Muscle of leg (tissue), 3 donors: ENCODE measurements at regions not wholly inside any gene's neighbourhood (a gene's known extent, or its start where the extent isn't known, plus 50 kb on each side); places are given as distances from the start of the nearest gene placed in this dataset.

Source experiments
- DNase-seq: peaks from one replicate; pipeline ENCODE4 v3.0.0; 2013
- H3K27ac ChIP-seq: one replicate; pipeline ENCODE4 v1.5.1; 2013; ENCODE audit warnings: mild to moderate bottlenecking, low read length, control low read depth
- H3K27me3 ChIP-seq: one replicate; pipeline ENCODE4 v1.6.1; 2013; ENCODE audit warnings: low read length; ENCODE audit not compliant: control insufficient read depth, insufficient read depth
- H3K36me3 ChIP-seq: one replicate; pipeline ENCODE4 v1.6.1; 2013; ENCODE audit warnings: low read length; ENCODE audit not compliant: control insufficient read depth, insufficient read depth
- H3K4me1 ChIP-seq: one replicate; pipeline ENCODE4 v1.6.1; 2013; ENCODE audit warnings: low read length; ENCODE audit not compliant: control insufficient read depth, insufficient read depth
- H3K4me3 ChIP-seq: one replicate; pipeline ENCODE4 v1.5.1; 2013; ENCODE audit warnings: low read length, control low read depth
- H3K9me3 ChIP-seq: replicated peaks from 2 replicates; pipeline ENCODE4 v1.6.1; 2013; ENCODE audit warnings: low read depth, low read length; ENCODE audit not compliant: control insufficient read depth
- WGBS: methylation state at CpG from one replicate; pipeline ENCODE4 v1.1.5; 2013; ENCODE audit warnings: missing lambda C conversion rate; ENCODE audit not compliant: insufficient coverage; 5-methylcytosine and 5-hydroxymethylcytosine counted together

- Histone ChIP-seq H3K36me3 (no peaks in the 10 kb centered on the region), H3K4me1 (no peaks in the 10 kb centered on the region), H3K9me3 (no peaks in the 10 kb centered on the region), H3K4me3 (no peak overlapping the region), H3K27me3 (no peaks in the 10 kb centered on the region), H3K27ac (no peak overlapping the region)
- WGBS = 71% methylated on average over 1 of the region's 1 CpG
- DNase-seq = no peak
These were observed 126.4 kb upstream of the C1orf21 start for GRCh38 chr1:184260382-184260781.

DNA sequence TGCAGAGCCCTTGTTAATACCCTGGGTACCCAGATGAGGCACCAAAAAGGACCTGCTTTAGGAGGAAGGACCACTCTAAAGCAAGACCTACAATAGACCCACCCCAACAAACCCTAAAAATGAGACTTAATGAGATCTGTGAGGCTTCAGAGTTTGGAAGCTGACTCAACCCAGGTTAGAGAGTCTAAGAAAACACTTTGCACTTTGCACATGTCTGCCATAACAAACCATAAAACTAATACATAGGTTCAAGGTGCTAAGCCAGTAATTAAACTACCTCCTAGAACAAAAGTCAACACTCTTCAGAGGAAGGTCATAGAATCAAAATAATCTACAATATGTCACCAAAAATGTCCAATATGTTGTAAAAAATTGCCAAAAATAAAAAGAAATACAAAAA lies 124.7 kb upstream of the C1orf21 start:
- H3K27me3 ChIP-seq = no peaks in the 10 kb centered on the region
- no peak overlapping the region for H3K4me3 ChIP-seq
- DNase-seq = no peak
- H3K9me3 ChIP-seq = no peaks in the 10 kb centered on the region
- H3K4me1 ChIP-seq = no peaks in the 10 kb centered on the region
- no peaks in the 10 kb centered on the region for H3K36me3 ChIP-seq
- H3K27ac ChIP-seq = no peak overlapping the region

DNA sequence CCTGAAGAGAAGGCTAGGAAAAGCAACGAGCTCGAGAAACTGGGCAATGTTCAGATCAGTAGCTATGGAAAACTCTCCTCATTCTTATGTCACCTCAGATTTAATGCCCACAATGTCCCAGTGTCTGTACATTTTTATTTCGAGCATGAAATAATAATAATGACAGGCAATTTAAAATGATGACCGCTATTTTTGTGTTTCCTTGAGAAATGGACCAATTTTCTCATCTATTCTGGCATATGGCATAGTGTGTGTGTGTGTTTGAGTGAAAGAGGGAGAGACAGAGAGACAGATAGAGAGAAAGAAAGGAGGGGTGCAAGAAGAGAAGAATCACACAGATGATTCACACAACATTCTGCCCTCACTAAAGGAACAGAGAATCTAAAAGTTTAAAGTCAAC lies 119.1 kb upstream of the C1orf21 start:
- DNase-seq = no peak
- Histone ChIP-seq H3K9me3 (no peaks in the 10 kb centered on the region), H3K4me3 (no peak overlapping the region), H3K27me3 (no peaks in the 10 kb centered on the region), H3K4me1 (no peaks in the 10 kb centered on the region), H3K36me3 (no peaks in the 10 kb centered on the region), H3K27ac (no peak overlapping the region)
- WGBS = no CpG with 5 or more reads among the region's 4 CpGs

DNA sequence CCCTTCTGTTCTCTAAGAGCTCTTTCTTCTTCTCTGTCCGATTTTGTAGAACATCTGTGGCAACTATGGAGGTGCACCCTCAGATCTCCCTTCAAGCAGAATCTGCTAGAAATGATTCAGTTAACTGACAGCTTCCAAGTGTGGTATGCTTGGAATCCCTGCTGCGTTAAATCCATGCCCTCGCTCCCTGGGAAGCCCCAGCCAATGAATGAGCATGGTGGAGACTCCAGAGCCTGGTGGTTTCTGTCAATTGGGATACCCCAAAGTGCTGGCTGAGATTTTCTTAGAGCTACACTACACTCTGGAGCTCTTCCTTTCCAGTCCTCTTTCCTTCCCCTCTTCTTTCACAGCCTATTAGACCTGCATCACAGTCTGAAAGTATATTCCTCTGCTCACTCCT lies 116.3 kb upstream of the C1orf21 start:
- no peak for DNase-seq
- H3K27ac ChIP-seq = no peak overlapping the region
- H3K4me1 ChIP-seq = no peaks in the 10 kb centered on the region
- H3K4me3 ChIP-seq = no peak overlapping the region
- no peaks in the 10 kb centered on the region for H3K36me3 ChIP-seq
- WGBS = 35% methylated on average over 2 of the region's 3 CpGs
- no peaks in the 10 kb centered on the region for H3K27me3 ChIP-seq
- no peaks in the 10 kb centered on the region for H3K9me3 ChIP-seq

GRCh38 chr1:184272175-184272866 lies 114.5 kb upstream of the C1orf21 start:
- no peaks in the 10 kb centered on the region for H3K9me3 ChIP-seq
- no peaks in the 10 kb centered on the region for H3K36me3 ChIP-seq
- no peak overlapping the region for H3K27ac ChIP-seq
- no peaks in the 10 kb centered on the region for H3K4me1 ChIP-seq
- no peak for DNase-seq
- H3K27me3 ChIP-seq = no peaks in the 10 kb centered on the region
- no peak overlapping the region for H3K4me3 ChIP-seq
- no CpG with 5 or more reads among the region's 5 CpGs for WGBS

GRCh38 chr1:184276416-184276815 lies 110.4 kb upstream of the C1orf21 start:
- H3K4me3 ChIP-seq = no peak overlapping the region
- no CpG with 5 or more reads among the region's 3 CpGs for WGBS
- no peaks in the 10 kb centered on the region for H3K27me3 ChIP-seq
- H3K4me1 ChIP-seq = no peaks in the 10 kb centered on the region
- no peaks in the 10 kb centered on the region for H3K36me3 ChIP-seq
- DNase-seq = no peak
- H3K9me3 ChIP-seq = no peaks in the 10 kb centered on the region
- H3K27ac ChIP-seq = no peak overlapping the region

- no peak for DNase-seq
- H3K4me3 ChIP-seq = no peak overlapping the region
- 100% methylated on average over 3 of the region's 7 CpGs for WGBS
- H3K4me1 ChIP-seq = peaks cover 3% of the 10 kb centered on the region
- H3K27me3 ChIP-seq = no peaks in the 10 kb centered on the region
- no peaks in the 10 kb centered on the region for H3K9me3 ChIP-seq
- H3K27ac ChIP-seq = no peak overlapping the region
- H3K36me3 ChIP-seq = no peaks in the 10 kb centered on the region
These were observed 106.8 kb upstream of the C1orf21 start for GRCh38 chr1:184279911-184280458.

GRCh38 chr1:184283999-184284398 lies 102.8 kb upstream of the C1orf21 start:
- peak; percentile 23 for DNase-seq
- no peak overlapping the region for H3K27ac ChIP-seq
- no peaks in the 10 kb centered on the region for H3K36me3 ChIP-seq
- WGBS = no CpG with 5 or more reads among the region's 1 CpG
- H3K4me3 ChIP-seq = no peak overlapping the region
- H3K4me1 ChIP-seq = peaks cover 3% of the 10 kb centered on the region
- H3K27me3 ChIP-seq = no peaks in the 10 kb centered on the region
- no peaks in the 10 kb centered on the region for H3K9me3 ChIP-seq

DNA sequence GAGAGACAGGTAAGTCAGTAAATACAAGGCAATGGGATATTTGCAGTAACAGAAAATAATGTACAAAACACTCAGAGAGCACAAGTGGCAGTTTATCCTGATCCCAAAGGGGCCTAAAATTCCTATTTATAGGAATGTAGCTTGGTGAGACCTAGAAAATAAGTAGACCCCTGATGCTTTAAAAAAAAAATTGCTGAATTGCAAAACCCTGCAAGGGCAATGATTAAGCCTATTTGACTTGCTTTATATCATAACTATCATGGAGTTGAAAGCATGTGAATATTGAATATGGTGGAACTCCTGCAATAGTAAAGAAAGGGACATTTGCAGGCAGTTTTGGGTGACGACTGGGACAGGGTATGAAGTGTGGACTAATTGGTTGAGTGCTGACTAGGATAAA lies 101.9 kb upstream of the C1orf21 start:
- H3K27me3 ChIP-seq = no peaks in the 10 kb centered on the region
- no peak overlapping the region for H3K4me3 ChIP-seq
- WGBS = no CpG with 5 or more reads among the region's 1 CpG
- DNase-seq = no peak
- no peak overlapping the region for H3K27ac ChIP-seq
- no peaks in the 10 kb centered on the region for H3K9me3 ChIP-seq
- H3K4me1 ChIP-seq = peaks cover 3% of the 10 kb centered on the region
- no peaks in the 10 kb centered on the region for H3K36me3 ChIP-seq

DNA sequence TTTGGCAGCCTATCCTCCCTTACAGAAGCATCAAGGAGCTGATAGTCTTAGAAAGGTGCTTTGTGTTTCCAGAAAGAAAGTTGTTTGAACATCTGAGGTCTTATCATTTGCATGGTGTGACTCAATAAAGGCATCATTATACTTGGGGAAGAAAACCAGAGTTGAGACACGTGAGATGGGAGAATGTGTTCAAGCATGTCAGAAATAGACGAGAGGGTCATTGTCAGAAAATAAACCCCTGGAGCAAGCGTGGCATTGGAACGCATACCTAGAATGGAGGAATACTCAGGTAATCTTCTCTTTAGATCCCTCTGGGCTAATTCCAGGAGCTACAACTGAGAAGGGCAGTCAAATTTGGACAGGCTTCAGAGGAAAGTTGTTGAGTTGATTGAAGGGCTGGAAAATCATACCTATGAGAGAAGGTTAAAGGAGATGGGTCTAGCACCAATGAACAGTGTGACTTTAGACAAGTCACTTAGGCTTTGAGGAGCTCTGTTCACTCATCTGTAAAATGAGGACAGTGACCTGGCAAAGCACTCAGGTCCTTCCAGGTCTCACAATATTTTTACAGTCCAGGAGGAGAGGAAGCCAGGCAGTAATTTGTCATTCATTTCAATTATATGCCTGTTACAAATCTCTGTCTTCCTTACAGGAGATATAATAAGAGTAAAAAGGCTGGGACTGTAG lies 101.3 kb upstream of the C1orf21 start:
- H3K27ac ChIP-seq = no peak overlapping the region
- no peak for DNase-seq
- H3K4me3 ChIP-seq = no peak overlapping the region
- peaks cover 3% of the 10 kb centered on the region for H3K4me1 ChIP-seq
- H3K9me3 ChIP-seq = peaks cover 4% of the 10 kb centered on the region
- H3K36me3 ChIP-seq = no peaks in the 10 kb centered on the region
- no peaks in the 10 kb centered on the region for H3K27me3 ChIP-seq
- 93% methylated on average over 4 of the region's 4 CpGs for WGBS
